ENCODE measurements at regions not wholly inside any gene's neighbourhood (a gene's known extent, or its start where the extent isn't known, plus 50 kb on each side); places are given as distances from the start of the nearest gene placed in this dataset.

DNA sequence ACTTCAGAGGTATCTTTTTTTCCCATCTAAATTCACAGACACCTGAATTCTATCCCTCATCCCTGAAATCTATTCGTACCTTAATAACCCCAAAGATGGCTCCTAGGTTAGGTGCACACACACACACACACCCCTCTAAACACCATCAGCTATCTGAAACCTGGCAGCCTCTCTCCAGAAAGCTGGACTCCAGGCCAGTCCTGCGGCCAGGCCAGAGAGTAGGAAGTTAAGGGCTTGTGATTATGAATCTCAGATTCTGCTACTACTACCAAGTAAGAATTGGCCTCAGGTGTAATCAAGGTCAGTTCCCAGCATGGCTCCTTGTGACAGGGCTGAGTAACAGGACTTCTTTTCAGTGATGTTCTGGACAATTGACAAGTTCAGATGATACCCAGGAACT is 244.2 kb upstream of the SERP2 start:
- TF ChIP-seq, protein P1, sequence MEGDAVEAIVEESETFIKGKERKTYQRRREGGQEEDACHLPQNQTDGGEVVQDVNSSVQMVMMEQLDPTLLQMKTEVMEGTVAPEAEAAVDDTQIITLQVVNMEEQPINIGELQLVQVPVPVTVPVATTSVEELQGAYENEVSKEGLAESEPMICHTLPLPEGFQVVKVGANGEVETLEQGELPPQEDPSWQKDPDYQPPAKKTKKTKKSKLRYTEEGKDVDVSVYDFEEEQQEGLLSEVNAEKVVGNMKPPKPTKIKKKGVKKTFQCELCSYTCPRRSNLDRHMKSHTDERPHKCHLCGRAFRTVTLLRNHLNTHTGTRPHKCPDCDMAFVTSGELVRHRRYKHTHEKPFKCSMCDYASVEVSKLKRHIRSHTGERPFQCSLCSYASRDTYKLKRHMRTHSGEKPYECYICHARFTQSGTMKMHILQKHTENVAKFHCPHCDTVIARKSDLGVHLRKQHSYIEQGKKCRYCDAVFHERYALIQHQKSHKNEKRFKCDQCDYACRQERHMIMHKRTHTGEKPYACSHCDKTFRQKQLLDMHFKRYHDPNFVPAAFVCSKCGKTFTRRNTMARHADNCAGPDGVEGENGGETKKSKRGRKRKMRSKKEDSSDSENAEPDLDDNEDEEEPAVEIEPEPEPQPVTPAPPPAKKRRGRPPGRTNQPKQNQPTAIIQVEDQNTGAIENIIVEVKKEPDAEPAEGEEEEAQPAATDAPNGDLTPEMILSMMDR (conservative IDR thresholded peaks at IDR 0.05; ENCODE audit: low read depth in 2 of 2), result no peak
- TF ChIP-seq EZH2 (IDR thresholded peaks at IDR 0.05; ENCODE audit: low read depth, unreplicated experiment), result no peak
- TF ChIP-seq CREB1 (CRISPR knock-in tag; IDR thresholded peaks at IDR 0.05; ENCODE audit: low read depth), result no peak
